GM12878 (cell line): ENCODE measurements at regions not wholly inside any gene's neighbourhood (a gene's known extent, or its start where the extent isn't known, plus 50 kb on each side); places are given as distances from the start of the nearest gene placed in this dataset.

Experiments
- ATAC-seq: fragments of 200-7000 bp; cut with Tn5 transposase; 3 replicates; pipeline ENCODE4 v1.9.1; 2020; ENCODE audit warnings: mild to moderate bottlenecking, moderate library complexity
- BruUV-seq: library from RNA; stranded (reverse); fragments of 400-500 nt; replicated peaks from 2 replicates; lab custom pipeline; 2021; lab: Mats Ljungman, UMichigan
- CTCF ChIA-PET: fragments of 300-600 bp; sonication (Branson Sonifier 250); formaldehyde crosslinking; extraction: SDS; loops from one replicate; lab custom pipeline; 2021; ENCODE audit warnings: inconsistent platforms; lab: Yijun Ruan, JAX
- POLR2A ChIA-PET: fragments of 350-600 bp; formaldehyde crosslinking; extraction: SDS; loops from one replicate; lab custom pipeline; 2021; ENCODE audit warnings: inconsistent platforms; lab: Charles Lee
- RAD21 ChIA-PET: fragments of 300-600 bp; sonication (Branson Sonifier 250); formaldehyde crosslinking; loops from one replicate; lab custom pipeline; 2023; ENCODE audit warnings: antibody characterized with exemption; ENCODE audit not compliant: unreplicated experiment; lab: Charles Lee
- SMC1A ChIA-PET: fragments of 300-600 bp; sonication (Branson Sonifier 250); formaldehyde crosslinking; loops from one replicate; lab custom pipeline; 2023; ENCODE audit not compliant: unreplicated experiment, uncharacterized antibody; lab: Charles Lee
- DNase-seq: peaks from one replicate; pipeline ENCODE4 v3.0.0-alpha.2; 2011; ENCODE audit warnings: low read depth, low spot score
- FAIRE-seq: peaks from 3 replicates; lab custom pipeline; 2011; peaks lifted over from hg19 to GRCh38; lab: Jason Lieb, UNC
- H2AFZ ChIP-seq: 2 replicates; pipeline ENCODE4 v1.6.0; 2011; ENCODE audit warnings: low read depth, low read length, control low read depth; ENCODE audit not compliant: control insufficient read depth
- H3K27ac ChIP-seq: 2 replicates; pipeline ENCODE4 v1.5.1; 2011; ENCODE audit warnings: control low read depth; ENCODE audit not compliant: control insufficient read depth, insufficient read depth
- H3K27me3 ChIP-seq, 2 experiments: replicated peaks in 1 of 2; 2 replicates each; pipeline versions ENCODE4 v1.6.0 to v1.6.1; 2011; ENCODE audit warnings: low read length in 1 of 2; ENCODE audit not compliant: control insufficient read depth in 2 of 2, insufficient read depth in 2 of 2
- H3K36me3 ChIP-seq, 2 experiments: 2 replicates each; pipeline ENCODE4 v1.5.1; 2011; ENCODE audit warnings: low read length in 1 of 2; ENCODE audit not compliant: control insufficient read depth in 2 of 2, insufficient read depth in 2 of 2
- H3K4me1 ChIP-seq: 2 replicates; pipeline ENCODE4 v1.6.1; 2011; ENCODE audit warnings: mild to moderate bottlenecking, low read length, moderate library complexity, mixed read lengths; ENCODE audit not compliant: control insufficient read depth, insufficient read depth
- H3K4me2 ChIP-seq: 2 replicates; pipeline ENCODE4 v1.6.0; 2011; ENCODE audit warnings: control low read depth; ENCODE audit not compliant: control insufficient read depth, insufficient read depth
- H3K4me3 ChIP-seq: fragments of 200-600 bp; sonication (generic); 2 replicates; pipeline ENCODE4 v1.5.1; 2016
- H3K79me2 ChIP-seq: 2 replicates; pipeline ENCODE4 v1.6.0; 2011; ENCODE audit warnings: low read length; ENCODE audit not compliant: control insufficient read depth, insufficient read depth
- H3K9ac ChIP-seq: 2 replicates; pipeline ENCODE4 v1.8.0; 2011; ENCODE audit warnings: low read length, control low read depth, mixed read lengths; ENCODE audit not compliant: control insufficient read depth, insufficient read depth
- H3K9me3 ChIP-seq: replicated peaks from 3 replicates; pipeline ENCODE4 v1.5.1; 2011; ENCODE audit warnings: mild to moderate bottlenecking, low read length; ENCODE audit not compliant: control insufficient read depth, insufficient read depth
- H4K20me1 ChIP-seq: 2 replicates; pipeline ENCODE4 v1.6.0; 2011; ENCODE audit not compliant: control insufficient read depth, insufficient read depth
- ASH2L ChIP-seq: fragments of 300-600, 200-600 bp; sonication (generic); IDR thresholded peaks from 2 replicates; pipeline ENCODE4 v1.6.1; 2017; ENCODE audit warnings: low read depth, mild to moderate bottlenecking, borderline replicate concordance
- BCL11A ChIP-seq: IDR thresholded peaks from 2 replicates; pipeline ENCODE4 v1.6.1; 2011; ENCODE audit warnings: low read depth, low read length
- DPF2 ChIP-seq: fragments of 450-650 bp; IDR thresholded peaks from 2 replicates; pipeline ENCODE4 v1.6.1; 2017; ENCODE audit warnings: mild to moderate bottlenecking
- MEF2B ChIP-seq: fragments of 450-650 bp; IDR thresholded peaks from 2 replicates; pipeline ENCODE4 v1.6.1; 2018; ENCODE audit warnings: mild to moderate bottlenecking, moderate library complexity; ENCODE audit not compliant: partially characterized antibody, poor library complexity, severe bottlenecking
- NBN ChIP-seq: fragments of 450-650 bp; IDR thresholded peaks from 2 replicates; pipeline ENCODE4 v1.6.1; 2016
- PRDM15 ChIP-seq: fragments of 450-650 bp; formaldehyde crosslinking; IDR thresholded peaks from 2 replicates; pipeline ENCODE4 v1.4.0; 2020; ENCODE audit warnings: mild to moderate bottlenecking, moderate library complexity
- RUNX3 ChIP-seq: IDR thresholded peaks from 2 replicates; pipeline ENCODE4 v1.6.1; 2012; ENCODE audit warnings: low read length, inconsistent platforms
- SKIL ChIP-seq: fragments of 450-650 bp; IDR thresholded peaks from 2 replicates; pipeline ENCODE4 v1.6.1; 2017; ENCODE audit warnings: mild to moderate bottlenecking, low read depth, inconsistent platforms; ENCODE audit not compliant: poor library complexity, severe bottlenecking
- USF1 ChIP-seq: IDR thresholded peaks from 2 replicates; pipeline ENCODE4 v1.6.1; 2011; ENCODE audit warnings: borderline replicate concordance, low read depth, mild to moderate bottlenecking, moderate library complexity, mixed read lengths, low read length; ENCODE audit not compliant: insufficient read depth; ENCODE audit errors: extremely low read length
- ZBTB33 ChIP-seq: fragments of 450-650 bp; IDR thresholded peaks from 2 replicates; pipeline ENCODE4 v1.6.1; 2017; ENCODE audit warnings: mild to moderate bottlenecking
- ZNF592 ChIP-seq: fragments of 450-650 bp; IDR thresholded peaks from 2 replicates; pipeline ENCODE4 v1.6.1; 2017; ENCODE audit warnings: mild to moderate bottlenecking, moderate library complexity
- WGBS: methylation state at CpG from one replicate; pipeline ENCODE4 v1.1.6; 2016; ENCODE audit warnings: low lambda C conversion rate; ENCODE audit not compliant: insufficient replicate concordance, insufficient coverage; ENCODE audit errors: missing lambda C conversion rate; 5-methylcytosine and 5-hydroxymethylcytosine counted together
- in situ Hi-C: fragments of 300-500 bp; cut with MboI; formaldehyde crosslinking; loops from 9 replicates; pipeline ENCODE4 v1.14.3; 2018; ENCODE audit warnings: mixed read lengths
- intact Hi-C: fragments of 100-400 bp; cut with micrococcal nuclease; formaldehyde crosslinking; loops from one replicate; pipeline ENCODE4 v1.14.2; 2022; ENCODE audit not compliant: unreplicated experiment

GRCh38 chr13:112253631-112254030 lies 122.5 kb upstream of the SPACA7 start:
- H3K27ac ChIP-seq = no peak overlapping the region
- H3K9ac ChIP-seq = no peak overlapping the region
- ChIA-PET POLR2A (no interaction called here), SMC1A (no interaction called here), RAD21 (no interaction called here), CTCF (no interaction called here)
- WGBS = 57% methylated on average over 17 of the region's 17 CpGs
- ATAC-seq (no peak), FAIRE-seq (no peak), DNase-seq (no peak)
- H3K4me2 ChIP-seq = no peak overlapping the region
- no peaks in the 10 kb centered on the region; the same call in 2 of the 3 replicates for H3K9me3 ChIP-seq
- no peak overlapping the region for H2AFZ ChIP-seq
- no peaks in the 10 kb centered on the region for H3K79me2 ChIP-seq
- H3K4me3 ChIP-seq = no peak overlapping the region
- no peaks in the 10 kb centered on the region for H3K36me3 ChIP-seq
- no TSS peak for BruUV-seq
- in situ Hi-C loops = no loop called here
- intact Hi-C loops = no loop called here
- H3K4me1 ChIP-seq = no peaks in the 10 kb centered on the region
- no peaks in the 10 kb centered on the region for H4K20me1 ChIP-seq
- H3K27me3 ChIP-seq = no peaks in the 10 kb centered on the region
- TF ChIP-seq MEF2B (no peak), NBN (no peak), ZNF592 (no peak), ASH2L (no peak), BCL11A (no peak), SKIL (no peak), PRDM15 (CRISPR knock-in tag) (no peak), USF1 (no peak), RUNX3 (no peak), ZBTB33 (no peak), DPF2 (no peak)
